ENCODE measurements at regions not wholly inside any gene's neighbourhood (a gene's known extent, or its start where the extent isn't known, plus 50 kb on each side); places are given as distances from the start of the nearest gene placed in this dataset.

DNA sequence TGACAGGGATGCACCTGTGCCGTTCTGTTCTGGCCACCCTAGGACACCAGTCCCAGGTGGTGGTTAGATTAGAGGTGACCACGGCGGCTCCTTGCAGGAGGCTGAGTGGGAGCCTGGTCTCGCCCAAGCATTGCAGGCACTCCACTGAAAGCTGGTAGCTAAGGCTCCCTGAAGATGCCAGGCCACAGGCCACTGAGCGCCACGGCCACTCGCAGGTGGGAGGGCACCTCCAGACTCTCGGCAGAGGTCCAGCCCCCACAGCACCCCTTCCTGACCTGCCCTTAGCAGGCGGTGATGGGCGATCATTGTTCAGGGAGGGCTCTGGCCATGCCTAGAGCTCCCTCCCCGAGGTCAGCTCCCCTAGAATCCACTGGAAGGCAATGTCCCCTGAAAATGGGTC, 1270.2 kb downstream of the BRD1 start:
- Histone ChIP-seq H3K27me3 (ENCODE audit: control insufficient read depth, insufficient read depth, low read length) (no peaks in the 10 kb centered on the region), H3K4me1 (ENCODE audit: control insufficient read depth, insufficient read depth, low read length, poor library complexity, severe bottlenecking) (no peaks in the 10 kb centered on the region), H3K4me3 (ENCODE audit: low read depth, low read length) (no peak overlapping the region), H3K27ac (ENCODE audit: insufficient read depth, low read length, poor library complexity, severe bottlenecking) (no peak overlapping the region), H3K9me3 (ENCODE audit: control insufficient read depth in 2 of 2, low read length in 2 of 2) (no peaks in the 10 kb centered on the region), H3K36me3 (ENCODE audit: control insufficient read depth, insufficient read depth, low read length) (no peaks in the 10 kb centered on the region)
- no peak overlapping the region for H3K27ac Mint-ChIP-seq
- no peak overlapping the region for H3K4me3 Mint-ChIP-seq
- no peaks in the 10 kb centered on the region for H3K36me3 Mint-ChIP-seq
- DNase-seq, result no peak
- H3K9me3 Mint-ChIP-seq, result no peaks in the 10 kb centered on the region
- peaks cover 0 to 4% (median 0%) of the 10 kb centered on the region in 4 donors for H3K4me1 Mint-ChIP-seq
- H3K27me3 Mint-ChIP-seq, result no peaks in the 10 kb centered on the region
- ATAC-seq (ENCODE audit: low read depth in 2 of 2), result no peak

- Mint-ChIP-seq H3K4me1 (peaks cover 0 to 4% (median 0%) of the 10 kb centered on the region in 4 donors), H3K9me3 (no peaks in the 10 kb centered on the region), H3K36me3 (no peaks in the 10 kb centered on the region), H3K4me3 (no peak overlapping the region), H3K27ac (no peak overlapping the region), H3K27me3 (no peaks in the 10 kb centered on the region)
- Histone ChIP-seq H3K27ac (ENCODE audit: insufficient read depth, low read length, poor library complexity, severe bottlenecking) (no peak overlapping the region), H3K4me1 (ENCODE audit: control insufficient read depth, insufficient read depth, low read length, poor library complexity, severe bottlenecking) (no peaks in the 10 kb centered on the region), H3K27me3 (ENCODE audit: control insufficient read depth, insufficient read depth, low read length) (no peaks in the 10 kb centered on the region), H3K4me3 (ENCODE audit: low read depth, low read length) (no peak overlapping the region), H3K9me3 (ENCODE audit: control insufficient read depth in 2 of 2, low read length in 2 of 2) (no peaks in the 10 kb centered on the region), H3K36me3 (ENCODE audit: control insufficient read depth, insufficient read depth, low read length) (no peaks in the 10 kb centered on the region)
- ATAC-seq (ENCODE audit: low read depth in 2 of 2) (no peak), DNase-seq (no peak)
Measured at GRCh38 chr22:48556751-48557150, 1270.9 kb downstream of the BRD1 start.

GRCh38 chr22:48556222-48556621, 1271.5 kb downstream of the BRD1 start:
- Histone ChIP-seq H3K27ac (ENCODE audit: insufficient read depth, low read length, poor library complexity, severe bottlenecking) (no peak overlapping the region), H3K27me3 (ENCODE audit: control insufficient read depth, insufficient read depth, low read length) (no peaks in the 10 kb centered on the region), H3K4me1 (ENCODE audit: control insufficient read depth, insufficient read depth, low read length, poor library complexity, severe bottlenecking) (no peaks in the 10 kb centered on the region), H3K9me3 (ENCODE audit: control insufficient read depth in 2 of 2, low read length in 2 of 2) (no peaks in the 10 kb centered on the region), H3K4me3 (ENCODE audit: low read depth, low read length) (no peak overlapping the region), H3K36me3 (ENCODE audit: control insufficient read depth, insufficient read depth, low read length) (no peaks in the 10 kb centered on the region)
- Mint-ChIP-seq H3K27me3 (no peaks in the 10 kb centered on the region), H3K4me1 (peaks cover 0 to 4% (median 0%) of the 10 kb centered on the region in 4 donors), H3K36me3 (no peaks in the 10 kb centered on the region), H3K9me3 (no peaks in the 10 kb centered on the region), H3K4me3 (no peak overlapping the region), H3K27ac (no peak overlapping the region)
- no peak for DNase-seq
- ATAC-seq (ENCODE audit: low read depth in 2 of 2), result no peak

DNA sequence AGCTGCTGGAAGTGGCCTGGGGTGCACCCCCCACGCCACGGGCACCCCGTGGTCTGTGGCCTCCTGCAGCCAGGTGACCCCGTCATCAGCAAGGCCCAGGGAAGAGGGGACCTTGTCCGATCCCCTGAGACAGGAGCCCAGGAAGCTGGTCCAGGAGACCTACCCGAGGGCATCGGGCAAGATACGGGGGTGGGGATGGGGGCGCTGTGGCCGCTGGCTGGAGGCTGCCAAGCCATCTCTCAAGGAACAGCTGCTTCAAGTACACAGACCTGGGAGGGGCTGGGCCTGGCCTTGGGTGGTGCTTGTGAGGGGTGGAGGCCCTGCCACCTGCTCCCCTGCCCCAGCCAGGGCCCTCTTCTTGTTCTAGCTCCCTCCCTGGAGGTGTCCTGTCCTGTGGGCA, 1272.1 kb downstream of the BRD1 start:
- no peak overlapping the region for H3K4me3 Mint-ChIP-seq
- no peaks in the 10 kb centered on the region for H3K9me3 Mint-ChIP-seq
- no peak for ATAC-seq (ENCODE audit: low read depth in 2 of 2)
- Histone ChIP-seq H3K27me3 (ENCODE audit: control insufficient read depth, insufficient read depth, low read length) (no peaks in the 10 kb centered on the region), H3K4me3 (ENCODE audit: low read depth, low read length) (no peak overlapping the region), H3K36me3 (ENCODE audit: control insufficient read depth, insufficient read depth, low read length) (no peaks in the 10 kb centered on the region), H3K9me3 (ENCODE audit: control insufficient read depth in 2 of 2, low read length in 2 of 2) (no peaks in the 10 kb centered on the region), H3K4me1 (ENCODE audit: control insufficient read depth, insufficient read depth, low read length, poor library complexity, severe bottlenecking) (no peaks in the 10 kb centered on the region), H3K27ac (ENCODE audit: insufficient read depth, low read length, poor library complexity, severe bottlenecking) (no peak overlapping the region)
- DNase-seq, result no peak
- H3K27me3 Mint-ChIP-seq, result no peaks in the 10 kb centered on the region
- H3K4me1 Mint-ChIP-seq, result peaks cover 0 to 4% (median 0%) of the 10 kb centered on the region in 4 donors
- H3K27ac Mint-ChIP-seq, result no peak overlapping the region
- H3K36me3 Mint-ChIP-seq, result no peaks in the 10 kb centered on the region

DNA sequence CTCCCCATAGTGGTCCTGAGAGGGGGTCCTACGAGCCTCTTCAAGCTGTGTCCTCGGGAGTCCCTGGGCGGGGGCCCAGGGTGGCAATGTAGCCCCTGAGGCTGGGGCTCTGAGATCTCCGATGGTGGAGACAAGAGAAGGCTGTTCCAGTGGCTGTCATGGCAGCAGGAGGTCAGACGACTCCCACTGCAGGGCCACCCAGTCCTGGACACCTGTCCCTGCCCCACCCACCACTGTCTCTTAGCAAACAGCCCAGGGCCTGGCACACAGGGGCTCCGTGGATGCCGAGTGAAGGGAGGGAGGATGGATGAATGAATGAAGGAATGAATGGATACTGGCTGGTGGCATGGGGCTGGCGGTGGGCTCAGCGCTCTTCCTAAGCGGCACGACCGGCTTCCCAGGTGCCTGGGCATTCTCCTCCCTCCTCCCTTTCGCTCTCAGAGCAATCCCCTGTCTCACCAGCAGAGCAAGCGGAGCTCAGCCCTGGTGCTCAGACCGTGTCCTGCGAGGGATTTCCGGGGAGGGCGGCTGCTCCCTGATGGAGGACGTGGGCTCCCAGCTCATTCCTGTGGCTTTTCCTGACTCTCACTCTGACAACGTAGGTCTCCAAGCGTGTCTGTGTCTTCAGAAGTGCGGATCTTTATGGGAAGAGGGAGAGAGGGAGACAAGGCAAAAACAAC, 1272.6 kb downstream of the BRD1 start:
- DNase-seq (no peak), ATAC-seq (ENCODE audit: low read depth in 2 of 2) (no peak)
- H3K36me3 ChIP-seq (ENCODE audit: control insufficient read depth, insufficient read depth, low read length), result no peaks in the 10 kb centered on the region
- H3K27me3 ChIP-seq (ENCODE audit: control insufficient read depth, insufficient read depth, low read length), result no peaks in the 10 kb centered on the region
- H3K4me1 Mint-ChIP-seq, result peaks cover 0 to 4% (median 0%) of the 10 kb centered on the region in 4 donors
- no peaks in the 10 kb centered on the region for H3K36me3 Mint-ChIP-seq
- H3K9me3 ChIP-seq (ENCODE audit: control insufficient read depth in 2 of 2, low read length in 2 of 2), result no peaks in the 10 kb centered on the region
- H3K27ac ChIP-seq (ENCODE audit: insufficient read depth, low read length, poor library complexity, severe bottlenecking), result no peak overlapping the region
- H3K27me3 Mint-ChIP-seq, result no peaks in the 10 kb centered on the region
- peaks cover 0 to 2% (median 0%) of the 10 kb centered on the region in 7 donors for H3K9me3 Mint-ChIP-seq
- H3K4me3 ChIP-seq (ENCODE audit: low read depth, low read length), result no peak overlapping the region
- no peak overlapping the region for H3K4me3 Mint-ChIP-seq
- no peak overlapping the region for H3K27ac Mint-ChIP-seq
- no peaks in the 10 kb centered on the region for H3K4me1 ChIP-seq (ENCODE audit: control insufficient read depth, insufficient read depth, low read length, poor library complexity, severe bottlenecking)

DNA sequence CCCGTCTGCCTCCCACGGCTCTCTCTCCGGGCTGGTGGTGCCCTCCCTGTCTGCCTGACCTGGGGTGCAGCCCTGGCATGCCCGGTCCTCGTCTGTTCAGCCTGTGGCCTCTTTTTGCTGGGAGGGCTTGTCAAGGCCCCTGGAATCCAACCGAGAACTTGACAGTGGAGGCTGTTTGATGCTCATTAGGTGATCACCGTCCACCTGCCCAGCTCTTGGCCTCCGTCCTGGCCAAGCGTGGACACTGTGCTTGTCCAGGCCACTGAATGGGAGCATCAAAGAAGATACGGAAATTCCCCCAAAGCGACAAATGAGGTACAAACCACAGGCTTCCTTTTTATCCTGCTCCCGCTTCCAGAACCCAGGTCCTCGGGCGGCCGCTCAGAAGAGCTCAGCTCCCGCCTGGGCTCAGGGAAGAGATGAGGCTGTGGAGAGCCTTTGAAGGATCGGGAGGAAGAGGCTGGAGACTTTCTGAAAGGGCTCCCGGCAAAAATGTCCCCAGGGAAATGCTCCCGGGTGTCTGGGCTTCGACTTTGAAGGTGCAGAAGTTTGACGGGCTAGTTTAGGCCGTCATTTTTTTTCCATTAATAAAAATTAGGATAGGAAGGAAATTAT, 1273.9 kb downstream of the BRD1 start:
- H3K4me3 Mint-ChIP-seq, result no peak overlapping the region
- peaks cover 0 to 2% (median 0%) of the 10 kb centered on the region in 7 donors for H3K9me3 Mint-ChIP-seq
- no peaks in the 10 kb centered on the region for H3K4me1 ChIP-seq (ENCODE audit: control insufficient read depth, insufficient read depth, low read length, poor library complexity, severe bottlenecking)
- no peak overlapping the region for H3K4me3 ChIP-seq (ENCODE audit: low read depth, low read length)
- H3K4me1 Mint-ChIP-seq, result peaks cover 0 to 4% (median 0%) of the 10 kb centered on the region in 4 donors
- no peaks in the 10 kb centered on the region for H3K36me3 ChIP-seq (ENCODE audit: control insufficient read depth, insufficient read depth, low read length)
- no peak overlapping the region for H3K27ac ChIP-seq (ENCODE audit: insufficient read depth, low read length, poor library complexity, severe bottlenecking)
- no peak overlapping the region for H3K27ac Mint-ChIP-seq
- no peaks in the 10 kb centered on the region for H3K27me3 ChIP-seq (ENCODE audit: control insufficient read depth, insufficient read depth, low read length)
- H3K27me3 Mint-ChIP-seq, result no peaks in the 10 kb centered on the region
- no peaks in the 10 kb centered on the region for H3K36me3 Mint-ChIP-seq
- DNase-seq, result no peak
- H3K9me3 ChIP-seq (ENCODE audit: control insufficient read depth in 2 of 2, low read length in 2 of 2), result no peaks in the 10 kb centered on the region
- ATAC-seq (ENCODE audit: low read depth in 2 of 2), result no peak

DNA sequence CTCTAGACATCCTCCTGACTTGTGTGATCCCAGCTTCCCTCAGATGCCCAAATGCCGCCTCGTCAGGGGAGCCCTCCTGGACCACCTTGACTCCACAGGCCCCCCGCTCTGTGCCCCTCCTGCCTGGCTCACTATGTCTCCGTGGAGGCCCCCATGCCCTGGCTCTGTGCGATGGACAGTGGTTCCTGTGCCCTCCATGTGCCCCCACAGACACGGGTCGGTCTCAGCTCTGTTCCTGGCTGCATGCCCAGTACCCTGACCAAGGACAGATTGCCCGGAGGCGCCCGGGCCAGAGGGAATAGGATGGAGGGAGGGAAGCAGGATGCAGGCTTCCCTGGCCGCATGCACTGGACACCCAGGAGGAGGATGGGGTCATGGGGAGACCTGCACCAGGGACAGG, 1274.6 kb downstream of the BRD1 start:
- H3K27ac ChIP-seq (ENCODE audit: insufficient read depth, low read length, poor library complexity, severe bottlenecking), result no peak overlapping the region
- Mint-ChIP-seq H3K27me3 (no peaks in the 10 kb centered on the region), H3K4me1 (no peaks in the 10 kb centered on the region), H3K4me3 (no peak overlapping the region), H3K9me3 (peaks cover 0 to 2% (median 0%) of the 10 kb centered on the region in 7 donors), H3K27ac (no peak overlapping the region), H3K36me3 (no peaks in the 10 kb centered on the region)
- no peaks in the 10 kb centered on the region for H3K27me3 ChIP-seq (ENCODE audit: control insufficient read depth, insufficient read depth, low read length)
- no peaks in the 10 kb centered on the region for H3K36me3 ChIP-seq (ENCODE audit: control insufficient read depth, insufficient read depth, low read length)
- no peaks in the 10 kb centered on the region for H3K4me1 ChIP-seq (ENCODE audit: control insufficient read depth, insufficient read depth, low read length, poor library complexity, severe bottlenecking)
- ATAC-seq (ENCODE audit: low read depth in 2 of 2) (no peak), DNase-seq (no peak)
- H3K4me3 ChIP-seq (ENCODE audit: low read depth, low read length), result no peak overlapping the region
- H3K9me3 ChIP-seq (ENCODE audit: control insufficient read depth in 2 of 2, low read length in 2 of 2), result no peaks in the 10 kb centered on the region

DNA sequence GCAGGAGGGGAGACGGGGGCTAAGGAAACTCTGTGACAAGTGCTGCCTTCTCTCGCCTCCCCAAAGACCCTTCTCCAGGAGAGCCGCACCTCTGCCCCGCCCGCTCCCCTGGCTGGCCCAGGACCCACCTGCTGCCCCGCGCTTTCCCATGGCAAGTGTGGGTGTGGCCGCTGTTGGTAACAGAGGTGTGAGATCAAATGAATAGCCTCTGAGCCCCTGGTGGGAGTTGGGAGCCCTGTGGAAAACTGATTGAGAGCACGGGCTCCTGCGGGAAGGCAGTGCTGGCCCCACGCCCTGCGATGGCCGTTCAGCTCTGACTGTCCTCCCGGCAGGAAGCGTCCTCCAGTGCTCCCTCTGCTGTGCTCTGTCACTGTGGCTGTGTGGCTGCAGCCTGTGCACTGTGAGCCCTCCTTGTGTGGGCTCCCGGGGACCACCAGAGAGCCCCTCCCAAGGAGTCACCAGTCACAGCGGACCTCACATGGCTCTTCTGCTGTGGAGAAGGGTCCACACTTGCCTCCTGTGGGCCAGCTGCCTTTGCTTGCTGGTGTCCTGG, 1275.9 kb downstream of the BRD1 start:
- no peaks in the 10 kb centered on the region for H3K36me3 Mint-ChIP-seq
- no peak for ATAC-seq (ENCODE audit: low read depth in 2 of 2)
- H3K27ac Mint-ChIP-seq, result no peak overlapping the region
- Histone ChIP-seq H3K4me1 (ENCODE audit: control insufficient read depth, insufficient read depth, low read length, poor library complexity, severe bottlenecking) (no peaks in the 10 kb centered on the region), H3K27ac (ENCODE audit: insufficient read depth, low read length, poor library complexity, severe bottlenecking) (no peak overlapping the region), H3K4me3 (ENCODE audit: low read depth, low read length) (no peak overlapping the region), H3K27me3 (ENCODE audit: control insufficient read depth, insufficient read depth, low read length) (no peaks in the 10 kb centered on the region), H3K9me3 (ENCODE audit: control insufficient read depth in 2 of 2, low read length in 2 of 2) (no peaks in the 10 kb centered on the region), H3K36me3 (ENCODE audit: control insufficient read depth, insufficient read depth, low read length) (no peaks in the 10 kb centered on the region)
- no peaks in the 10 kb centered on the region for H3K27me3 Mint-ChIP-seq
- no peaks in the 10 kb centered on the region for H3K4me1 Mint-ChIP-seq
- no peak overlapping the region for H3K4me3 Mint-ChIP-seq
- DNase-seq, result no peak
- peaks cover 0 to 2% (median 0%) of the 10 kb centered on the region in 7 donors for H3K9me3 Mint-ChIP-seq
